HuH-7.5 (cell line): ENCODE measurements at regions not wholly inside any gene's neighbourhood (a gene's known extent, or its start where the extent isn't known, plus 50 kb on each side); places are given as distances from the start of the nearest gene placed in this dataset.
"Not testable (repeated sequence)": the region's sequence is repeated elsewhere in the genome, so short reads cannot be mapped to it uniquely, and the experiment has no call there.

Experiments used
- DNase-seq: peaks from one replicate; pipeline ENCODE4 v3.0.0; 2011; ENCODE audit warnings: low spot score

GRCh38 chr3:197406266-197406665 is 107.9 kb upstream of the DLG1 start:
- DNase-seq = no peak

- DNase-seq = no peak
Measured at GRCh38 chr3:197404754-197405153, 106.3 kb upstream of the DLG1 start.

- no peak for DNase-seq
Measured at GRCh38 chr3:197404030-197404429, 105.6 kb upstream of the DLG1 start.

GRCh38 chr3:197402401-197402800 is 104.0 kb upstream of the DLG1 start:
- not testable (repeated sequence) for DNase-seq

GRCh38 chr3:197399486-197399885 is 101.1 kb upstream of the DLG1 start:
- DNase-seq = no peak

- no peak for DNase-seq
Measured at GRCh38 chr3:197398286-197398878, 100.0 kb upstream of the DLG1 start.

- DNase-seq = no peak
Measured at GRCh38 chr3:197397838-197398237, 99.4 kb upstream of the DLG1 start.

GRCh38 chr3:197394464-197395321 is 96.3 kb upstream of the DLG1 start:
- no peak for DNase-seq

- not testable (repeated sequence) for DNase-seq
Measured at GRCh38 chr3:197394126-197394463, 95.7 kb upstream of the DLG1 start.

- no peak for DNase-seq
Measured at GRCh38 chr3:197393711-197394110, 95.3 kb upstream of the DLG1 start.

- no peak for DNase-seq
Measured at GRCh38 chr3:197392961-197393360, 94.5 kb upstream of the DLG1 start.

GRCh38 chr3:197381371-197381770 is 83.0 kb upstream of the DLG1 start:
- DNase-seq = no peak

GRCh38 chr3:197380786-197381185 is 82.4 kb upstream of the DLG1 start:
- DNase-seq = no peak

- no peak for DNase-seq
Measured at GRCh38 chr3:197378985-197379718, 80.7 kb upstream of the DLG1 start.

- DNase-seq = no peak
Measured at GRCh38 chr3:197376735-197377555, 78.5 kb upstream of the DLG1 start.

GRCh38 chr3:197376020-197376419 is 77.6 kb upstream of the DLG1 start:
- no peak for DNase-seq

GRCh38 chr3:197375001-197375441 is 76.6 kb upstream of the DLG1 start:
- no peak for DNase-seq

- no peak for DNase-seq
Measured at GRCh38 chr3:197373096-197373495, 74.7 kb upstream of the DLG1 start.

- no peak for DNase-seq
Measured at GRCh38 chr3:197372047-197372661, 73.7 kb upstream of the DLG1 start.

- DNase-seq = no peak
Measured at GRCh38 chr3:197371591-197372046, 73.2 kb upstream of the DLG1 start.

- no peak for DNase-seq
Measured at GRCh38 chr3:197369545-197369944, 71.1 kb upstream of the DLG1 start.

- no peak for DNase-seq
Measured at GRCh38 chr3:197368821-197369220, 70.4 kb upstream of the DLG1 start.
